ENCODE measurements at regions not wholly inside any gene's neighbourhood (a gene's known extent, or its start where the extent isn't known, plus 50 kb on each side); places are given as distances from the start of the nearest gene placed in this dataset.

DNA sequence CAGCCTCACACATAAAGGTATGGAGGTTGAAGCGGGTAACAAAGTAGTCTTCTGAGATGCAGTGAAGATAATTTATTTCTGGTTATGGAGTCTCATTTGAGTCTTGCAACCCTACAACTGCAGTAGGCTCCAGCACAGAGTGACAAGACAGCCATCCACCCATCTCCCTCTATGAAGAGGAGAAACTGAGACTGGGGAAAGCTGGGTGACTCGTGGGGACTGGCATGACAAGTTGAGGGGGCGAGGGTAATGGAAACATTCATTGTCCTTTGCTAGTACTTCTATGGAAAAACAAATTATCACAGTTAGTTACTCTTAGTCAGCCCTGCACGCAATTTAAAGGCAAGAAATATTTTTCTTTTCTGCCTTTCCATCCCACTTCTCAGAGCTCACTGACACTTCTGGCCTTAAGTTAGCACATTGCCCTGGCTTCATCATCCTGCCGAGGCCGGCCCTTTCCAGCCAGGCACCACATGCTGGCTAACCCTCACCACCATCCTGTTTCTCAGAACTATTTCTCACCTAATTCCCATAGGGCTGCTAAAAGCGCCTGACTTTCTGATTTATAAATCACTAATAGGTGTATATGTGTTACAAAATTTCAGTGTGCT is 361.1 kb downstream of the ETS1 start:
- no peak for DNase-seq

DNA sequence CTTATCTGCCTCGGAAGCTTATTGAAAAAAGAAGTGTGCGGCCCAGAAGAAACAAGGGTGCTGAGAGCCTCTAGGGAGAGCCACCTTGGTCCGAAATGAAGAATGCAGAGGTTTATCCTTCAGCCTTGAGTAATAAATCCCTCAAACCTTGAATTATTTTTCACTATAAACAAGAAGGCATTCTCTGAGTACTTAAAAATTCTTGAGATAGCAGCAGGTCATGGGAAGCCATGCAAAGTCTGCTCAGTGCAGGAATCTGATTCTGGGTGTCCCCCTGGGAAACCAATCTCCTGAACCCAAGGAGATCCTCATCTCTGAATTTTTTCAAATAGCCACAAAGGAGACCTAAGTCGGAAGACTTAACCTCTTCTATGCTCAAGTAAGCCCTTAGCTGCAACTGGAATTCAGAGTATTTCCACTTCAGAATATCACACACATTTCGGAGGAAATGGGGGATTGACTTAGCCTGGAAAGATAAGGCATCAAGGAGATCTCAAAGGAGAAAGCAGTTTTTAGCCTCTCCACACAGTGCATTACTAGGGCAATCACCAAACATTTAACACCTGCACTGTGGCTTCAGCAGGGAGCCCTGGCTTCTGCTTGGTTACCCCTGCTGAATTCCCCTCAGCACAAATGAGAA is 365.0 kb downstream of the ETS1 start:
- no peak for DNase-seq

DNA sequence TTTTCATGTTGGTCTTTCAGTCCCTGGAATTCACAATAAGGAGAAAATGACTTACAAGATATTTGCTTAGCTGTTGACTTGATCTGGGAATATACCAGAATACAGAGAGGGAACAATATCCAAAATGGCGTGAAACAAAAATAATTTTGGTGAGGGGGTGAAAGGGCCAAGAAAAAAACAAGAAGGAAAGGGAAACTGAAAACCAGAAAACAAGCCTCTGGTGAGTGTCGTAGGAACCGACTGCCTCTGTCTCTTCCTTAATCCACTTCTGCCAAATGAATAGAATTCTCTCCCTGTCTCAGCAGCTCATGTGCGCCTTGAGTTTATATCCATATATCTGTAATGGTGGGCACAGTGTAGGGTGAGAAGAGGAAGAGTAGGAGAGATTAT is 367.6 kb downstream of the ETS1 start:
- no peak for DNase-seq

DNA sequence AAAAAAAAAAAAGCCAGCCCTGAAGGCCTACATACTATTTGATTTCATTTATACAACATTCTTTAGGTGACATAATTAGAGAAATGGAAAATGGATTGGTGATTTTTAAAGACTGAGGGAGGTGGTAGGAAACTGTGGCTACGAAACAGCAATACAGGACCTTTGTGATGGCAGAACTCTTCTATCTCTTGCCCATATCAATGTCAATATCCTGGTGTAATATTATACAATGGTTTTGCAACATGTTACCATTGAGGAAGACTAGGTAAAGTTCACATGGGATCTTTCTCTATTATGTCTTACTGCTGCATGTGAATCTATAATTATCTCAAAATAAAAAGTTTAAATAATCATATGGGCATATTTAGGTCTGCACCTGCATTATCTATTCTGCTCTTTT is 371.2 kb downstream of the ETS1 start:
- no peak for DNase-seq

DNA sequence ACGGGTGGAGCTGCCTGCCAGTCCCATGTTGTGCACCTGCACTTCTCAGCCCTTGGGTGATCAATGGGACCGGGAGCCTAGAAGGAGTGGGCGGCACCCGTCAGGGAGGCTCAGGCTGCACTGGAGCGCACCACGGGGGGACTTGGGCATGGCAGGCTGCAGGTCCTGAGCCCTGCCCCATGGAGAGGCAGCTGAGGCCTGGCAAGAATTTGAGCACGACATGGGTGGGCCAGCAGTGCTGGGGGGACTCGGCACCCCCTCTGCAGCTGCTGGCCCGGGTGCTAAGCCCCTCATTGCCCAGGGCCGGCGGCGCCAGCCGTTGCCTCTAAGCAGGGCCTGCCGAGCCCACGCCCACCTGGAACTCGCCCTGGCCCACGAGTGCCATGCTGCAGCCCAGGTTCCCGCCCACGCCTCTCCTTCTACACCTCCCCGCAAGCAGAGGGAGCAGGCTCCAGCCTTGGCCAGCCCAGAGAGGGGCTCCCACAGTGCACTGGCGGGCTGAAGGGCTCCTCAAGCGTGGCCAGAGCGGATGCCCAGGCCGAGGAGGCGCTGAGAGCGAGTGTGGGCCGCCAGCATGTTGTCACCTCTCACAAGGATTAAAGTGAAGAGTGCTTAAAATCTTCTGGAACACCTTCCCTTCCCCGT is 372.0 kb downstream of the ETS1 start:
- DNase-seq, result no peak

DNA sequence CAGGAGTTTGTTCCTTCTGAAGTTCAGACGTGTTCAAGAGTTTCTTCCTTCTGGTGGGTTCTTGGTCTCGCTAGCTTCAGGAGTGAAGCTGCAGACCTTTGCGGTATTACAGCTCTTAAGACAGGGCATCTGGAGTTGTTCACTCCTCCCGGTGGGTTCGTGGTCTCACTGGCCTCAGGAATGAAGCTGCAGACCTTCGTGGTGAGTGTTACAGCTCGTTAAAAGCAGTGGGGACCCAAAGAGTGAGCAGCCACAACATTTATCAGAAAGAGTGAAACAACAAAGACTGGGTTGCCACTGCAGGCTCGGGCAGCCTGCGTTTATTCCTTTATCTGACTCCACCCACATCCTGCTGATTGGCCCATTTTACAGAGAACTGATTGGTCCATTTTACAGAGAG is 373.1 kb downstream of the ETS1 start:
- no peak for DNase-seq

DNA sequence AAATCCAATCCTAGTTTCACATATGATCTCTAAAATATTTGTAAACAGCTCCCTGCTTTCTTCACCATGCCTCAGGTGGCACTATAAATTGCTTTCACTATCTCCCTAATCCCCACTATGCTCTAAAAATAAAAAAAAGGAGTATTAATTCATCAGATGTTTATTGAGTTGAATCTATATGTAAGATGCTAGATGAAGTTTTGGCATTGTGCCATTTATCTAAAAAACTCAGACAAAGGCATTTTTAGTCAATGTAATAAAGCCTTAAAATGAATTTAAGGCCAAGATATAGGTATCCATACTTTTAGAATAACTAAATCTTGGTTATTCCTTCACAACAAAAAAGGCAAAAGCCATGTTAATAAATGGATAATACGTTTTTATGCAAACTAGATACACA is 373.9 kb downstream of the ETS1 start:
- no peak for DNase-seq

DNA sequence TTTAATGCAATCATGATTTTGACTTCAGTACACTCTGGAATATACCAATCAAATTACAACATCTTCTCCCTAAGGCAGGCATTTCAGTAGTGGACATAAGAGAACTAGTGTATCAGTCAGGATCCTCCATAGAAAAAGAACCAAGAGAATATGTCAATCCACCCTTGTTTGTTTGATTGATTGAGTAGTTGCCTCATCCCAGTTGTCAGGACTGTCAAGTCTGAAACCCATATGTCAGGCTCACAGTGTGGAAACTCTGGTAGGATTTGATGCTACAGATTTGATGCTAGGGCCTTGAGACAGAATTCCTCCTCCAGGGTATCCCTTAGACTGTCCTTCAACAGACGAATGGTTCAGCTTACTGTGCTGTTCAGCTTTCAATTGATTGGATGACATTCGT is 375.0 kb downstream of the ETS1 start:
- DNase-seq, result no peak

DNA sequence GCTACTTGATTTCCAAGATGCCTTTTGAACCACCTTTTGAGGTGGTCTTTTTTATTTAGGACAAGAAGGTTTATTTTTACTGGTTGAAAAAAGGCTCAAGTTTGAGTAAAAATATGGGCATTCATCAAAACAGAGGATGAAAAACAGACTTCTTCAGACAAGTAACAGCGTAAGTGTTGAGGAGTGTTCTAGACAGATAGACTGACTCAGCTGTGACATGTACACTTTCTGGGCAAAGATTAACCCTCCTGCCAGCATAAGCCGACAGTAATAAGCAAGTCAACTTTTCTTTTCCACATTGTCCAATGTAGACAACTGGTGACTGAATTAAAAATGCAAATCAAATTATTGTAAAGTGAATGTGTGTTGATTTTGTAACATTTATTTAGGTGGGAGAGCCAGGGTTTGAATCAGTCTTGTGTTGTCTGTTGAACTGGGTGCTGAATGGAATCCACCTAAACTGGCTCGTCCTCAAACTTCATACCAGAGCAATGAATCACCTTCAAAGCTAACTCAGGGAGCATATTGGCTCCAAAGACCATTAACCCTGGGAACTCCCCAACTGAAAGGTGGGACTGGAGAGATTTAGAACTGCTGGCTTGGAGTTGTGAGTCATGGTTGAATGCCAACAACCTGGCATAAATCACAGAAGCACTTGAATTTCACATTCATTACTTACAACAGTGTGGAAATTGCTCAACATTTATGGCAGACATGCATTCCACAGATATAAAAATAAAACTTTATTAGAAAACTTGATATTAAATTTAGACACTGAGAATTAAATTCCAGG is 377.0 kb downstream of the ETS1 start:
- DNase-seq, result no peak

DNA sequence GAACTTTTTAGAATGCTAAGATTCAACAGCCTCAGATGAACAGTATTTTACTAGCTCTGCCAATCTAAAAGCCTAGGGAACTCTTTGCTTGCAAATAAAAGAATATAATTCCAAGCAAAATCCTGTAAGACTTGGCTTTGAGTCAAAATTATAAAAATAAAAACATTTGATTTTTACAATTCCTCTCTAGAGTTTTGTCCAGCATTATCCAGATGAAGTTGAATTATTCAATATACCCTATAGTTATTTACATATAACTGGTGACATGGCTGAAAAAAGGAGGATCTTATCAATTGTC is 378.3 kb downstream of the ETS1 start:
- no peak for DNase-seq

DNA sequence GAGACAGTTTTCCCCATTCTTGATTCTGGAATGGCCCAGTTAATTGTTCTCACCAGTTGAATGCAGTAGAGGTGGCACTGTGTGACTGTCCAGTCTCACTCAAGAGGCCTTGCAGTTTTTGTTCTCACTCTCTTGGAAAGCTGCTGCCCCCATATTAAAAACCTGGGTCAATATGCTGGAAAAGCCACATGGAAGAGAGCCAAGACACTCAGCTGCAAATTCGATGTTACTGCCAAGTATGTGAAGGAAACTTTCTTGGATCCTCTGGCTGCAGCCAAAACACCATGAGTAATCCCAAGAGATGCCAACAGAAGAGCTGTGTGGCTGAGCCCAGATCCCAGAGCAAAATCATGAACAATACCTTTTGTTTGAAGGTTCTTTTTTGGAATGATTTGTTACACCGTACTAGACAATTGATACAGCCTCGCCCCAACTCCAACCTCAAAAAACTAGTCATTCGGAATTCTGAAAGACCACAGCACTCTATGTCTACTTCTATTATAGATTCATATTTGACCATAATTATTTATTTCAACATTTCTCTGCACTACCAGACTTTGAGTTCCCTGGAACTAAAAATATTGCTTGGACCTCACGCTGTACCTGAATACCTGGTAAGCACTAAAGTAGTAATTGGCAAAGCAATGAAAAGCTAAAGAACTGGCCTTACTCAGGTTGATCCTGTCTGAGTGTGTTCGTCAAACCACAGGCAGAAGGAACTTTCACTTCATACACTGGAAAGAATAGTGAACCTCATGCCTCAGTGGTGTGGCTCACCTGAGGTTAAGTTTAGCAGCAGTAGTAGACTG is 378.8 kb downstream of the ETS1 start:
- DNase-seq, result peak; percentile 59

DNA sequence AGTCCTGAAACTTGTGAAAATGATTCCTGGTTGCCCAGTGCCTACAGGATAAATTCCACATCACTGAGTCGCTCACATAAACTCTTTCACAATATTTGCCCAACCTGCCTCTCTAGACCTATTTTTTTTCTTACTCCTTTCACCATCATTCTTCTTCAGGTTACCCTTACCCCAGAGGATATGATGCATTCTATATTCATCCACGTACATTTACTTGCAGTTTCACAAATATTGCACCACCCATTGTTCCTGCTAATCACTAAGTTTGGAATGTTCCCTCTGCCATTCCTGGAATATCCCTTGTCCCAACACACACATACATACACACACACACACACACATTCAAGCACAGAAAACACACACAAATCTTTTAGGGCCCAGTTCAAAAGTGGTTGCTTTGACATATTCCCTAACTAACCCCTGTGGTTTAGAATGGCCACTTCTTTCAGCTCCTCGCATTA is 379.5 kb downstream of the ETS1 start:
- DNase-seq, result no peak

DNA sequence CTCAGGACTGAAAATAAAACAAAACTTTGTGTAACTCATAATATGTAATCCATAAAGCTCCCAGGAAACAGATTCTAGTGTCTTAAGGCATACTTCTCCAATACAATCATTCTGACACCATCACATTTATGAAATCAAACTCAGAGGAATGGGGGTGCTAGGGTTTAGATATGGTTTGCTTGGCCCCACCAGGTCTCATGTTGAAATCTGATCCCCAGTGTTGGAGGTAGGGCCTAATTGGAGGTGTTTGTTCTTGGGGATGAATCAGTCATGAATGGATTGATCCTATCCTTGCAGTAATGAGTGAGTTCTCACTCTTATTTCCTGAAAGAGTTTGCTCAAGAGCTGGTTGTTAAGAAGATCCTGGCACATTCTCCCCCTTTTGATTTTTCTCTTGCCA is 380.9 kb downstream of the ETS1 start:
- DNase-seq, result no peak

DNA sequence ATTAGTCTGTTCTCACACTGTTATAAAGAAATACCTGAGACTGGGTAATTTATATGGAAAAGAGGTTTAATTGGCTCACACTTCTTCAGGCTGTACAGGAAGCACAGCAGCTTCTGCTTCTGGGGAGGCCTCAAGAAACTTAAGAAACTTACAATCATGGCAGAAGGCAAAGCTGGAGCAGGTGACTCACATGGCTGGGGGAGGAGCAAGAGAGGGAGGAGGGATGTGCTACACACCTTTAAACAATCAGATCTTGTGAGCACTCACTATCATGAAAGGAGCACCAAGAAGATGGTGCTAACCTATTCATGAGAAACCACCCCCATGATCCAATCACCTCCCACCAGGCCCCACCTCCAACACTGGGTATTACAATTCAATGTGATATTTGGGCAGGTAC is 381.6 kb downstream of the ETS1 start:
- no peak for DNase-seq

DNA sequence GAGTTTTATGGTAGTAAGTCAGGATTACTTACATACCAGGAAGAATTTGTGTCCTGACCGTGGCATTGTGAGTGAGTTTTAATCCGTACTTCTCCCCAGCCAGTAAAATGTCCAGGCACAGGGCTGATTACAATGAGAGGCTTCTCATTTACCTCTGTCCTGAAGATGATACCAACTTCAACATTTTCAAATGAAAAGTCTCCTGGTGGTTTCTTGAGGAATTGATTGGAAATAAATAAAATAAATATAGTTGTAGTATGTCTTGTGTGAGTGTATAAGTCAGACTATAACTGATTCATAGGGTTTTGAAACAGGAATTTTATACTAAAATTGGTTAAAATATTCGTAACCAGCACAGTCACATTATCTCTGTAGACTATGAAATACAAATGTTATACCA is 382.5 kb downstream of the ETS1 start:
- no peak for DNase-seq

DNA sequence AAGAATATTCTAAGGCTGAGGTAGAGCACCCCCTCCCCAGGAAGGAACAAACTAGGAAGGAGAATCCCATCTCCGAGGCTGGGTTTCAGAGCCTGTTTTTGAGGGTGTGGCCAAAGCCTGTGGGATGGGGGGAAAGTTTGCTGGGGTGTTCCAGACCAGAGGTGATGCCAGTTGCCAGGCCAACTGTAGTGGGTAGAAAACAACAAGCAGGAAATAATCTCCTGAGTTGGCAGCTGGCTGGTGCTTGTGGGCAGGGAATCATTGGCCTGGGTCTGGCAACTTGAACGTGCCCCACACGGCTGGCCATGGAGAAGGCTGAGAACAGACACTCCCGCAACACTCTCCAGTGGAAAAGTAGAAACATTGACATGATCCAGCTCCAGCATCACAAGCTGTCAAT is 385.6 kb downstream of the ETS1 start:
- no peak for DNase-seq

DNA sequence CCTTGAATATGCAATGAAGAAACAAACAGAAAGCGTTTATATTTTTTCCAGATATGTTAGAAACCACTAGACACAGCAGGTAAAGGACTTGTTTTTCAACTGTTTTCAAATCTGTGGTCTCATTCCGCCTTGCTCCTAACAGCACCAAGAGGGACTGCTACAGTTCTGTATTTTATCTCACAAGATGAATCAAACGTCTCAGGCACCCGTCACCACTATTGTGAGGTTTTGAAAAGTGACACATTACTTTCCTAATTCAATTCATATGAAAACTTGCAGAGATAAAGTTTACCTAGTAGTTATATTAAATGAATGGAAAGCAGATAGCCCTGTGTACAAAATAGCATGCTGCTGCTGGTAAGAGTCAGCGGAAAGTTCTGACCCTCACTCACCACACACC is 386.3 kb downstream of the ETS1 start:
- no peak for DNase-seq

DNA sequence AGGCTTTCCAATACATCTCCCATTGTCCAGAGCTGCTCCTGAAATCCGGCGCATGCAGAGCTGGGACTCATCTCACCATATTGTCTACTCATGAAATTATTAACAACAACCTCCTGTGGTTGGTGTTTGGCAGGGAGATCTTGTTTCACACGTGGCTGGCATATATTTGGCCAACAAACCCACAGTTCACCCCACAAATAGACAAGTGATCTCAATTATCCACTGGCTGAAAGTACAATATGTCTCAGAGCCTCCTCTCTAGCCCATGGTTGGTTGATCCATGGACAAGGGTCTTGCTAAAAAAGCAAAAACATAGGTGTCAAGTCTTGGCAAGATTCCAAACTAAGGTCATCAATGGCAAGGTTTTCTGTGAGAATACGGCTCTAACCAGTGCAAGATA is 386.9 kb downstream of the ETS1 start:
- no peak for DNase-seq

DNA sequence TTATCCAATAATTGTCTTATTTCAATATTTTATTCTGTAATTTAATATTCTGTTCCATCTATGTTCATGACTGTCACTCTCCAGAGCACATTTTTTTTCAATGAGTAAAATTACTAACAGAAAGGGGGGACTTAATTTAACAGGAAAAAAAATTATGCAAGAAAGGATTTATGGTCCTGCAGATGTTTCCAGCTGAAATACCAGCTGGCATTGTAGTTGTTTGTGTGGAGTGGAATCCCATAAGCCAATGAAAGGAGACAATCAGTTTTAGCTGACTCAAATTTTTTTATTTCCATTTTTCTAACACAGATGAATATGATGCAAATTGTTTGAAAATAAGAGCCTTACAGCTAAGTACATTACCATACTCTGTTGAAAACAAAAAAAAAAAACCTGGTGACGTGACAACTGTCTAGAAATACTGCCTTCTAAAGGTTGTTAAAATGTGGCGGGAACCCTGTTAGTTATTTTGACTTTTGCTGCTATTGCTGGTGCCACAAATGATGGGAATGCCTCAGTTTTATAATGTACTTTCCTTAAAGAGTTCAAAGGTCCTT is 389.1 kb downstream of the ETS1 start:
- DNase-seq, result no peak

DNA sequence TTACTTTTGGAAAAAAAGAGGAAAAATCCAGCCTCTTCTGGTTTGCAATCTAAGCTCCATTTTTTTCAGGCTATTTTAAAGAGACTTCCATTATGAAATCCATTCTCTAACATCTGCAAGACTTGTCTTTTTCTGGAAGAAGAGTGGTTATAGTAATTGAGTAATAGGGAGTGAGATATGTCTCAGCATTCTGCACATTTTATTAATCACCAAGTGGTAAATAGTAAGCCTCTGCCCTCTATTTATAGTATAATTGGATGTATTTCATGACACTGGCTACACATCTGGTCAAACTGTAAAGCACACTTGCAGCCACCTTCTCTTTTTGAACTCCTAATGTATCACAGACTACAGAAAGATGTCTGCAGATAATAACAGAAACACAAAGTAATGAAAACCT is 391.1 kb downstream of the ETS1 start:
- DNase-seq, result no peak

DNA sequence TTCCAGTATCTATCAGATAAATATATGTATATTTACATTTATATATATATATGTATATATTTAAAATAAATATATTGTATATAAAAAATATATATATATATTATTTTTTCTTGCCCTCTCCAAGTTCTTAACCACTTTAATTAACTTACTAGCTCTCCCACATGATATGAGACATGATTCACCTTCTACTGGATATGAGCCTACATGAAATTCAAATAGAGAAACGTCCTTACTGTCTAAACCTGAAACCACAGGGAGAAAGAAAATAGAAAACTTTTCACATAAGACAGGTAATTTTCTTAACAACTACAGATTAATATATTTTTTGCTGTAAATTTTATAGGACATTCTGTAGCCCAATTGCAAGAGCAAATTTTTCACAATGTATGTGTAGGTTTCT is 391.6 kb downstream of the ETS1 start:
- no peak for DNase-seq
